ENCODE measurements at regions not wholly inside any gene's neighbourhood (a gene's known extent, or its start where the extent isn't known, plus 50 kb on each side); places are given as distances from the start of the nearest gene placed in this dataset.

GRCh38 chr16:86928523-86929011 lies 350.2 kb downstream of the FOXL1 start:
- no peak for DNase-seq (ENCODE audit: low spot score)

GRCh38 chr16:86929057-86929871 lies 350.9 kb downstream of the FOXL1 start:
- DNase-seq (ENCODE audit: low spot score) = no peak

- no peak for DNase-seq (ENCODE audit: low spot score)
Observed at GRCh38 chr16:86930001-86930400, 351.7 kb downstream of the FOXL1 start.

- DNase-seq (ENCODE audit: low spot score) = no peak
Observed at GRCh38 chr16:86930663-86931373, 352.5 kb downstream of the FOXL1 start.

GRCh38 chr16:86931410-86931941 lies 353.1 kb downstream of the FOXL1 start:
- no peak for DNase-seq (ENCODE audit: low spot score)

- no peak for DNase-seq (ENCODE audit: low spot score)
Observed at GRCh38 chr16:86932130-86932982, 354.0 kb downstream of the FOXL1 start.

GRCh38 chr16:86934581-86935375 lies 356.4 kb downstream of the FOXL1 start:
- DNase-seq (ENCODE audit: low spot score) = no peak

GRCh38 chr16:86939609-86940008 lies 361.3 kb downstream of the FOXL1 start:
- DNase-seq (ENCODE audit: low spot score) = no peak

- DNase-seq (ENCODE audit: low spot score) = no peak
Observed at GRCh38 chr16:86941731-86942130, 363.4 kb downstream of the FOXL1 start.

GRCh38 chr16:86942151-86943051 lies 364.1 kb downstream of the FOXL1 start:
- DNase-seq (ENCODE audit: low spot score) = no peak

- DNase-seq (ENCODE audit: low spot score) = no peak
Observed at GRCh38 chr16:86945166-86945900, 367.0 kb downstream of the FOXL1 start.

- no peak for DNase-seq (ENCODE audit: low spot score)
Observed at GRCh38 chr16:86946396-86946795, 368.0 kb downstream of the FOXL1 start.

- DNase-seq (ENCODE audit: low spot score) = no peak
Observed at GRCh38 chr16:86946981-86947380, 368.6 kb downstream of the FOXL1 start.

GRCh38 chr16:86948046-86948445 lies 369.1 kb downstream of the C16orf95 start:
- DNase-seq (ENCODE audit: low spot score) = no peak

GRCh38 chr16:86949116-86949515 lies 368.1 kb downstream of the C16orf95 start:
- no peak for DNase-seq (ENCODE audit: low spot score)

GRCh38 chr16:86949630-86950029 lies 367.6 kb downstream of the C16orf95 start:
- DNase-seq (ENCODE audit: low spot score) = no peak

- DNase-seq (ENCODE audit: low spot score) = no peak
Observed at GRCh38 chr16:86951041-86951822, 366.0 kb downstream of the C16orf95 start.
